GM21367 (cell line): ENCODE measurements at regions not wholly inside any gene's neighbourhood (a gene's known extent, or its start where the extent isn't known, plus 50 kb on each side); places are given as distances from the start of the nearest gene placed in this dataset.

Source experiments
- ATAC-seq: cut with Tn5 transposase; IDR thresholded peaks from one replicate; pipeline ENCODE4 v1.9.1; 2021; ENCODE audit not compliant: unreplicated experiment

- ATAC-seq, result no peak
These were observed 173.8 kb upstream of the PITX1 start for GRCh38 chr5:135207866-135208265.

GRCh38 chr5:135206862-135207261 lies 172.8 kb upstream of the PITX1 start:
- no peak for ATAC-seq

DNA sequence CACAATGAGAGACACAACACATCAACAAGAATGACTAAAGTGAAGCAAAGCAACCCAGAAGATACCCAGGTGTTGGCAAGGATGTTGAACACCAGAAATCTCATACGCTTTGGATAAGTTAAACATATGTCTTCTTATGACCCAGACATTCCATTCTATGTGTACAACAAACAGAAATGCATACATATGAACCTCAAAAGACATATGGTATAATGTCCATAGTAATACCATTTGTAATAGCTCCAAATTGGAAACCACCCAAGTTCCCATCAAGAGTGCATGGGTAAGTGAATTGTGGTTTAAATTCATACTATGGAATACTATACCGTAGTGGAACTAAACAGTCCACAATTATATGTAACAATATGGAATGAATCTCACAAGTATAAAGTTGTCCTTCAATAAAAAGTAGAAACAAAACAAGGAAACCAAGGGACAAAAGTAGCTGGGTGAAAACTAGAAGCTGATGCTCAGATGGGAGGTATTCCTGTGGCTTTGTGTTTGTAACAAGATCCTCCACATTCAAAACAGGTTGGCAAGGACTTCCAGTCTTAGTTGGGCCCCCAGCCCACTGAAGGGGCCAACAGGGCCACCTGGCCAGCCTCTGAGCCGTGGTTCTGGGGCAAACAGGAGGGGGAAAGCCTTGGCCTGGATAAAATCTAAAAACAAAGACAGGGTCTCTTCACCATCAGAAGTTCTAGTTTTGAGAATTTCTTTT lies 171.8 kb upstream of the PITX1 start:
- no peak for ATAC-seq

- no peak for ATAC-seq
These were observed 170.1 kb upstream of the PITX1 start for GRCh38 chr5:135204151-135204600.

- ATAC-seq, result no peak
These were observed 169.6 kb upstream of the PITX1 start for GRCh38 chr5:135203593-135204036.

GRCh38 chr5:135203019-135203418 lies 169.0 kb upstream of the PITX1 start:
- no peak for ATAC-seq

- no peak for ATAC-seq
These were observed 165.9 kb upstream of the PITX1 start for GRCh38 chr5:135199919-135200318.

DNA sequence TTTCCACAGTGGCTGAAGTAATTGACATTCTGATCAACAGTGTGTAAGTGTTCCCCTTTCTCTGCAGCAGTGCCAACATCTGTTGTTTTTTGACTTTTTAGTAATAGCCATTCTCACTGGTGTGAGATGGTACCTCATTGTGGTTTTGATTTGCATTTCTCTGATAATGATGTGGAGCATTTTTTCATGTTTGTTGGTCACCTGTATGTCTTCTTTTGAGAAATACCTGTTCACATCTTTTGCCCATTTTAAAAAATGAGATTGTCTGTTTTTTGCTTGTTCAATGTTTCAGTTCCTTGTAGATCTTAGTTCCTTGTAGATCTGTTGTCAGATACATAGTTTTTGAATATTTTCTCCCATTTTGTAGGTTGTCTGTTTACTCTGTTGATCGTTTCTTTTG lies 162.5 kb upstream of the PITX1 start:
- ATAC-seq, result no peak

DNA sequence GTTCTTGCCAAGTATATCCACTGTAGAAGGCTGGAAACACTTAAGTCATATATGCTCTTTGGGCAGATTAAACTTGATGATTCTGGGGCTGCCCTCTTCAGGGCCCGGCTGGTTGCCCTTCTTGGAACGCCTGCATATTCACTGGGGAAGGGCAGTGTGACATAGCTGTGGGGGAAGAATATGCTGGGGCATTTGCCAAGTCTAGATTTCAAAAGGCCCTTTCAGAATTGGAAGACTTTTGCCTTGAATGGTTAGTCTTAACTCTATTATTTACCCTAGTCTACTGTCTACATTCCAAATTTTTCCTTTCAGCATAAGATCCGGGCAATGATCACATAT lies 161.2 kb upstream of the PITX1 start:
- no peak for ATAC-seq

GRCh38 chr5:135194573-135195269 lies 160.7 kb upstream of the PITX1 start:
- no peak for ATAC-seq

GRCh38 chr5:135194126-135194488 lies 160.1 kb upstream of the PITX1 start:
- no peak for ATAC-seq

GRCh38 chr5:135193213-135194125 lies 159.4 kb upstream of the PITX1 start:
- ATAC-seq, result no peak

- no peak for ATAC-seq
These were observed 158.3 kb upstream of the PITX1 start for GRCh38 chr5:135192351-135192750.

GRCh38 chr5:135191084-135191826 lies 157.2 kb upstream of the PITX1 start:
- ATAC-seq, result peak; percentile 89

GRCh38 chr5:135190416-135191083 lies 156.5 kb upstream of the PITX1 start:
- ATAC-seq, result no peak

DNA sequence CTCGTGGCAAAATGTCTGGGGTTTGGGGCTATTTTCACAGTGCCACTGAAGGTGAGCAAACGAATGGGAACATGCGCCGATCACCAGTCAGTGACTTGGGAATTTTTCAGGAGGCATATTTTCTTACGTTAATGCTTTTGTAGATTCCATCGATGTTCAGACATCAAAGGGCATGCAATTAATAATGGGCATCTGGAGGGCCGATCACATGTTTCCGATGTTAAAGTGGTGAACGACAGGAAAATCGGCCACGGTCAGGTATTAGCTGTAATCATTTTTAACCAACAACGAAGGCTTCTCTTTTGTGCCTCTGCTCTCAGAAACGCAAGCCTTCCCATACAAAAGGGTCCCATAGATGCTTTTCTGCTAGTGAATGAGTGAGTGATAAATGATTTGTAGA lies 155.0 kb upstream of the PITX1 start:
- ATAC-seq, result no peak

- ATAC-seq, result no peak
These were observed 154.3 kb upstream of the PITX1 start for GRCh38 chr5:135188233-135188914.

- ATAC-seq, result no peak
These were observed 152.9 kb upstream of the PITX1 start for GRCh38 chr5:135186662-135187522.
